HG02678 (cell line): ENCODE measurements at regions not wholly inside any gene's neighbourhood (a gene's known extent, or its start where the extent isn't known, plus 50 kb on each side); places are given as distances from the start of the nearest gene placed in this dataset.
"Not testable (repeated sequence)": the region's sequence is repeated elsewhere in the genome, so short reads cannot be mapped to it uniquely, and the experiment has no call there.

Experiments
- ATAC-seq: cut with Tn5 transposase; IDR thresholded peaks from one replicate; pipeline ENCODE4 v1.9.1; 2021; ENCODE audit warnings: mild to moderate bottlenecking, moderate library complexity; ENCODE audit not compliant: unreplicated experiment

DNA sequence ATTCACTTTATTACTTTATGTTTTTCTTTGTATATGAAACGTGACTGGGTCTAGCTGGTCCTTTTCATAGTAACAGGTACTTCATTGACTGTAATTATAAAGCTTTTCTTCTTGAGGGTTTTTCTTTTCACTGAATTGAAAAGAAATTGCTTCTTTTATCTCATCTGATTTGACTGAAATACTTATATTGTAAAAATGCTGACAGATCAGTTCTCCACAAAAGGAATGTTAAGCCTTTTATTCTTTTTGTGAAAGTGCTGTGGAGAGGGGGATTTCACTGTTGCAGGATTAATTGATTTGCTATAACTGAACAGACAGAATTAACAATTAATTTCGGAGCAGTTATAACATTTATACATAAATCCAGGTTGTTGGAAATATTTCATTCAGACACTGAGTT is 2043.6 kb upstream of the C9orf72 start:
- no peak for ATAC-seq

DNA sequence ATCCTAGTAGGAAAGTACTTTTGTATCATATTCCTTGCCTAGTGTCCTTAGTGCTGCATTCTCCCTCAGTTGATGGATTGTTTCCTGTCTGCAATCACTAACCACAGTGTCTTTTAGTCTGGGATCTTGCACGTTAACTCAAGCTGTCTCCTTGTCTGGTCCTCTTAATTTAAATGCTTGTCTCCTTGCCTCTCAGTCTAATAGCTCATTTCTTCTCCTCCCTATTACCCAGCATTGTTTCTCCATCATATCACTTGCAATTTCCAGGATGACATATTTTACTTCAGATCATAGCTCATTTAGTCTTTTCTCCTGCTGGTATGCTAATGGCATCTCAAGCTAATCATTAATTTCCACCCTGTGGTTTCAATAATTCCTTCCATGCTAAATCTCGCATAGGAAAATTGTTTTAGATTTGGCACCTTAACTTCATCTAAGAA is 2052.0 kb upstream of the C9orf72 start:
- no peak for ATAC-seq

DNA sequence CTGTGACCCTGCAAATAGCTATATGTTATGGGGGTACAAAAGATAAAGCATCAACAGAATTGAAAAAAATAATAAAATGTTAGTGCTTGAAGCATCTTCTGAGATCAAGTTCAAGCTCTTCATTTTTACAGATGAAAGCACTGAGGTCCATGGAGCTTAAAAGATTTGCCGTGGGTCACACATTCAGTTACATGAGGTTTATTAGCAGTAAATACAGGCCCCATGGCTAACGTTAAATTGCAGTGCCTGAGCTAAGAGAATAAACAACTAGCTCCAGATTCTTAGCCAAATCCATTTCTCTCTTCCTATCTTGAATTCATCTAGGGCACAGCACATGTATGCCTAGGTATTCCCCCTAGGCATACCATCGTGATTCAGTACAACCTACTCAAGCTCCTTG is 2052.7 kb upstream of the C9orf72 start:
- ATAC-seq = no peak

DNA sequence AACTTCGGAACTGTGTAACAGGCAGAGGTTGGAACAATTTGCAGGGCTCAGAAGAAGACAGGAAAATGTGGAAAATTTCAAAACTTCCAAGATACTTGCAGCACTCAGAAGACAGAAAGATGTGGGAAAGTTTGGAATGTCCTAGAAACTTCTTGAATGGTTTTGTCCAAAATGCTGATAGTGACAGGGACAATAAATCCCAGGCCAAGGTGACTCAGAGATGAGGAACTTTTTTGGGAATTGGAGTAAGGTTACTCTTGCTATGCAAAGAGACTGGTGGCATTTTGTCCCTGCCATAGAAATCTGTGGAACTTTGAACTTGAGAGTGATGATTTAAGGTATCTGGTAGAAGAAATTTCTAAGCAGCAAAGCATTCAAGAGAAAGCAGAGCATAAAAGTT is 2055.6 kb upstream of the C9orf72 start:
- ATAC-seq = not testable (repeated sequence)

DNA sequence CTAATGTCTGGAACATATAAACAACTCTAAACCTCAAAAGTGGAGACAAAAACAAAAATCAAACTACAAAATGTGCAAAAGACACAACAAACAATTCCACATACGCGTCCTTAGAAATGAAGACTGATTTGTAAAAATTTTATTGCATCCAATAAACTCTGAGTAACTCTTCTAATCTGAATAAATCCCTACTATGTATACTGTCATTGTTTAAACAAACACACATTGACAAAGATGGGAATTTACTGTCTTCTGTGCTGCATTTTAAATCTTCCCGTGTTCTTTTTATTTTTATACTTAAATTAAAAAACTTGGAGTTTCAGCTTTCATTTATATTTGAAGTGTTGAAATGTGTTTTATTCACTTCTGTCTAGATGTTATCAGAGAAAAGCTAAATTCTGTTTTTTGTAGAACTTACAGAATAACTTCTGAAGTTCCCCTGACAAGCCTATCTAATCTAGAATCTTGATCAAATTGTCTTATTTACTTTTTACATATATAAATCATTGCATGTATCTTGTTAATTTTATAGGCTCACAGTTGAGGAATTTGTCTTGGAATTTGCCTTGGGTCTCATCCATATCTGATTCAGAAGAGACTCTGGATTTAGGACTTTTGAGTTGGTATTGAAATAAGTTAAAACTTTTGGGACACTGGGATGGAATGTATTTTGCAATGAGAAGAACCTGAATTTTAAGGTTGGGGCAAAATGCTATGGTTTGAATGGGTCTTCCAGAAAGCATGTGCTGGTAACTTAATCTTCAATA is 2064.4 kb upstream of the C9orf72 start:
- no peak for ATAC-seq

DNA sequence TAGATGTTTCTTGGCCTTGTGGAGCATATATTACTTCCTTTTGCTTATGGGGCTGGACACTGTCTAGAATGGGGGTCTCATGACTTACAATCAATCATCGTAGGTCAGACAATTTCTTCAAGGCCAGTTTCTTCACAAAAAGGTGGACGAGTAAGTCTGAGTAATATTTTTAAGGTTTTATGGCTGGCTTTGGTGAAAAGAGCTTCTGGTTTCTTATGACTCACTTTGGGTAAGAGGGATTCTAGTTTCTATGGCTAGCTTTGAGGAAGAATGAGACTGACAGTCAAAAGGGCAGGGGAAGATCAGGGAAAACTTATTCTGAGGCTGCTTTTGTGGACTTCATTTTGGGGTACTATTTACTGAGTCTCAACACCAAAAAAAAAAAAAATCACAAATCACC is 2067.2 kb upstream of the C9orf72 start:
- no peak for ATAC-seq

DNA sequence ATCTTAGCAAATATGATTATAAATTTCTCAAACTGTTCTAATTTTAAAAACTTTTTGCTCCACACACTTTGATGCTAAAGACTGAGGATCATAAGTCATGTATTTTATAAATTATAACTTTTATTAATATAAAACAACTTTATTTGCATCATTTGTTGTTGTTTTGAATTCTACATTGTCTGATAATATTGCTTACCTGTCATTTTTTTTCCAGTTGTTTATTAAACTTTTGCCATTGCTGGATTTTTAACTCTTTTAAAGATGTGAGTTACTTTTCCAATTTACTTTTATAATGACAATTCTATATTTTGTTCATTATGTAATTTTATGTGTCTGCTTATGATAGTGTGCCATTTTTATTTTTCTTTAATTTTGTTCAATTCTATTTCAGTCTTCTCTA is 2071.2 kb upstream of the C9orf72 start:
- ATAC-seq = no peak

DNA sequence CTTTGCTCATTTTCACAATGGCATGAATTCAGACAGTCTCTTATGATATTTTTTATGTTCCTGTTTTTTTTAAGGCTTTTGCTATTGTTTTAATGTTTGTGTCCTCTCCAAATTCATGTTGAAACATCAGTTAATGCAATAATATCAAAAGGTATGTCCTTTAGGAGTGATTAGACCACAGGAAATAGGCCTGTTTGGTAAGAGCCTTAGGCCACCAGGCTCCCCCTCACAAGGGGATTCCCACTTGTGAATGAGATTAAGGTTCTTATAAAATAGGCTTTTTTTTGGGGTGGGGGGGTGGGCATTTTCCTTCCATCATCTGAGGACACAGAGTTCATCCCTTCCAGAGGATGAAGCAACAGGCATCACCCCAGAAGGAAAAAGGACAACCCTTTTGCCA is 2074.2 kb upstream of the C9orf72 start:
- no peak for ATAC-seq

DNA sequence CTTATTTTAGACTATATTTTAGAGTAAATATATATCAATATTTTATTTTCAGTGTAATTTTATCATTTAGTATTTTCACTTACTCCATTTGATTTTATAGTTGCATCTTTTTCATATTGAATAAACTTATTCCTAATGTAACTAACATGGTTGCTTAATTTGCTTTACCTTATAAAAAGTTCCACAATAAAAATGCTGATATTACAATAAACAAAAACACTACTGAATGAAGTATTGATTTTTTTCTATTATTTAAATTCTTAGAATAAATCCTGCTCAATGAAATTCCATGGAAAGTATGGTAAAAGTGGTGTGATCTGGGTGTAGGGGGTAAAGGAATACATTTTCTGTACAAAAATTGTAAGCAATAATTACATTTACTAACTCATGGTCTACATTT is 2074.9 kb upstream of the C9orf72 start:
- ATAC-seq = no peak

GRCh38 chr9:29648601-29649000 is 2075.3 kb upstream of the C9orf72 start:
- no peak for ATAC-seq

DNA sequence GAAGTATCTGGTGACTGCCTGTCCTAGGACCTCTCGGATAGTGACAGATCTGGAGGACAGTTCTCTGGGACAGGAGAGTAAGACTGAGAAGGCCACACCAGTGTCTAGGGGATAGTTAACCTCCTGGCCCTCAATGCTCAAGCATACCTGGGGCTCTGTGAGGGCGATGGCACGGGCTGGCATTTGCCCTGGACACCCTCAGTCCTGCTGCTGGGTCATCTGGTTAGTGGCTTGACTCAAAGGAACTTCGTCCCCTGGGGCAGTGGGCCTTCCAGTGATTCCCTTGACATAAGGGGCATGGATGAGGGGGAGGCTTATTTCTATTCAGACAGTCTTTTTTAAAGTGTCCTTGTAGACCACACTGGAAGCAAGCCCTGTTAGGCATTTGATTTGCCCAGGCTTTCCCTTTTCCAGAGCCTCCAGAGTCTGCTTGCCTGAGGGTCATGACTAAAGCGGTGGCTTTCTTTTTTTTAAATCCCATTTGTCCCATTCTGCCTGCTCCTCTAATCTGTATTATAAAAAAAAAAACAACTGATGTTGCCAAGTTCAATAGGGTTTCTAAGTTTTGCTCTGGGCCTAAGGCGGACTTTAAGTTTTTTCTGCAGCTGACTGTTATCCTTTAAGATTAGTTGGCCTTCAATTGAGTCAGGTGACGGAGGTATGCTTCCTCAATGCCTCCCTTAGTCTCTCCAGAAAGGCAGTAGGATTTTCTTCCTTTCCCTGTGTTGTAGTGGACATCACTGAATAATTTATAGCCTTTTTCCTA is 2083.5 kb upstream of the C9orf72 start:
- no peak for ATAC-seq

DNA sequence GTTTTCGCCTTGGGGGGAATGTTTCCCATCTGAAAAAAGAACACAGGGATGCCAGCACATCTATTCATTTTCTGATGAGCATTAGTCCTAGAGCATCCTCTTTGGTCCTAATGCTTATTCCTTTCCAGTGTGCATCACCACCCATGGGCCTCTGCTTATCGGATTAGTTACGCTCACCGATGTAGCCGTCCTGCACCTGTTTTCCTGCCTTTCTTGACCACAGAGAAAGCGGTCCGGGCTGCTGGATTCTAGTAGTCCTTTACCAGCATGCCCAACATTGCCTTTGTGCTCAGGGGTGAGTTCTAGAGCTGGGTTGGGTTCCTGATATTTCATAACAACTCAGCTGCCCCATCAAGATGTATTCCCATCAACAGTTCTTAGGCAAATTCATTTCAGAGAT is 2084.5 kb upstream of the C9orf72 start:
- ATAC-seq = no peak

DNA sequence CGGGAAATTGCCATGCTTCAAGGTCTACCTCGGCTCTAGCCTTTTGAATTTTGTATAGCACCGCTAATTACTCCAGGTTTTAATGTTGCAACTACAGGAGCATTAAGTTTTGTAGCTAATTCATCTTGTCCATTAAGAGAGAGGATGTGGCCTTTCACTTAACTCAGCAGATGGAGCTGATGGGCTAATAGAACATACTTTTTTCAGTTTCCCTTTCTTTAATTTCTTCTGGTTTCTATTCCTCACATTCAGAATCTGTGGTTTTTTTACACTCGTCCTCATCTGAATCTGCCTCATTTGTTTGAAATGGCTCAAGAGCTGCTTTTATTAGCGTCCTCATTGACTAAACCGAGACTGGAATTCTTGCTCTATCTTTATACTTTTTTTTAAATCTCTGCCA is 2085.7 kb upstream of the C9orf72 start:
- no peak for ATAC-seq

GRCh38 chr9:29659736-29660135 is 2086.5 kb upstream of the C9orf72 start:
- ATAC-seq = no peak

GRCh38 chr9:29668732-29669131 is 2095.5 kb upstream of the C9orf72 start:
- ATAC-seq = no peak

GRCh38 chr9:29669613-29670012 is 2096.3 kb upstream of the C9orf72 start:
- no peak for ATAC-seq

DNA sequence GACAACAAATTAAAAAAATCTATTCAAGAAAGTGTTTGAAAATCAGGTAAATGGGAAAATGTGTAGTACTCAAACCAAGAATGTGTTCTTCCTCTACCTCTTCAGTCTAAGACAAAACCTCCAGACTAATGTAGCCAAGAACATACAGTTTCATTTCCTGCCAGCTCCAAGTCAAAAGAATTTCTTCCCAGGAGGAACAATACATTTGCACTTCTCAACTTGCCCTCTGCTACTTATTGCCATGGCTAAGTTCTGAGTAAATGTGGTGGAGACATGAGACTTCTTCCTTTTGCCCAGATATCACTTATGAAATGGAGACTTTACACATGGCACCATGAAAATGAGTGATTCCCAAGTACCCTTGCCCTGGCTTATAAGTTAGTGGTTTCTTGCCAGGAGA is 2112.2 kb upstream of the C9orf72 start:
- no peak for ATAC-seq

- no peak for ATAC-seq
Measured at GRCh38 chr9:29691145-29691544, 2117.9 kb upstream of the C9orf72 start.

DNA sequence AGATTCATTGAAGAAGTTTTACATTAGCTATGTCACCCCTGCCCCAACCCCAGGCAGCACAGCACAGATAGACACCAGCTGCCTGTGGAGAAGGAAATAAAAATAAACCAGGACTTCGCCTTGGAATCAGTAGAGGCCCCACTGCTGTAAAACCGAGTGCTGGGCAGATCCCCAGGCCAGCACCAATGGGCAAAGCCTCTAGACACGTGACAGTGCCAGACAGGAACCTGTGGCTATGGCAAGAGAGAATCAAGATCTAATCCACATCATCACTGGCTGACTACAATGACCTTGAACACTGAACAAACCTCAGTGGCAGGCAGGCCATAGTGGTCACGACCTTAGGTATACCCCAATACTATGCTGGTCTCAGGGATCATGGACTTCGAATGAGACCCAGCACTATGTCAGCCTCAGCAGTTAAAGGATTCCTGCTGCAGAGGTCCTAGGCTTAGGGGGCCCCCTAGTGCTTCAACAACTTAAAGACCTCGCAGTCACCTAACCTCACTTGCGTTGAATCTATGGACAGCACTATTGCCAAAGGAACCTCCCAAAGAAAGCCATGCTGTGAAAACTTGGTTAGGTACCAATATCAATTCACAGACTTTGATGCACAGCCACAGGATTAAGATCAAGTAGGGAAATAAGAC is 2118.6 kb upstream of the C9orf72 start:
- ATAC-seq = no peak

DNA sequence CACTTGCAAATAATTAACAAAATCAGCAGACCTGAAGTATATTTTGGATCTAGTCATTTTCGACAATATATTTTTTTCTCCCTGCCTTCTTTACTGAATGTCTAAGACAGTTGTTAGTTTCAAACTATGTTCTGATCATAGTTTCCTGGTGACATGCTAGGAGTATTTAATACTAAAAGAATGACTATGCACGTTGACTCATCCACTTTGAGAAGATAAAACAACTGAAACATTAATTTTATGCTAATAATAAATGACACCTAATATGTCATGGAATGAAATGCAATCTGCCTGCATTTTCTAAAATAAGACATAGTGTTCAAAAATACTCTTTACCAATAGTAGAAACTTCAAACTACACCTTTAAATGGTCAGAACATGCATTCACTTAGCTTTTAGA is 2123.7 kb upstream of the C9orf72 start:
- no peak for ATAC-seq

DNA sequence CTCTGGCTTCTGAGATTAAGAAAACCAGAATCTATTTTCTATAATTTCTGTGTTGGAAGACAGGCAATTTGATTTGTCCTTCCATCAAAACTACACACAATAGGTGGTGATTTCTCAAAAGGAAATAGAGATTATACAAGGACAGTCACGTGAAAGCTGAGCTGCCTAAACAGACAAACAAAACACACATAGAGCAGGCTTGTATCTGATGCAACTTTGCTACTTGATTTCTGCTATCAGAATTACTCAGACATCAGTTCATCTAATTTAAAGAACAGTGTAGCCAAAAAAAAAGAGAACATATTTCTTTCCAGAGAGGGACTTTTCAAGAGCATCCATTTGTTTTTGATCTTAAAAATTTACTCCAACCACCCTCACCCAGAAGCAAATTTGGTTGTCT is 2128.3 kb upstream of the C9orf72 start:
- no peak for ATAC-seq

- ATAC-seq = no peak
Measured at GRCh38 chr9:29701971-29702370, 2128.7 kb upstream of the C9orf72 start.
